BE2C (cell line): ENCODE measurements at regions not wholly inside any gene's neighbourhood (a gene's known extent, or its start where the extent isn't known, plus 50 kb on each side); places are given as distances from the start of the nearest gene placed in this dataset.

Experiments used
- DNase-seq: peaks from one replicate; pipeline ENCODE4 v3.0.0-alpha.2; 2020
- H3K27me3 ChIP-seq: fragments of 250-450 bp; sonication (Bioruptor Pico); 2 replicates; pipeline ENCODE4 v1.5.1; 2020; ENCODE audit warnings: mild to moderate bottlenecking
- H3K36me3 ChIP-seq: fragments of 250-450 bp; sonication (Bioruptor Pico); 2 replicates; pipeline ENCODE4 v1.5.1; 2020; ENCODE audit warnings: mild to moderate bottlenecking
- H3K4me1 ChIP-seq: fragments of 250-450 bp; sonication (Bioruptor Pico); 2 replicates; pipeline ENCODE4 v1.5.1; 2020
- H3K4me3 ChIP-seq: 2 replicates; pipeline ENCODE4 v1.5.1; 2011; ENCODE audit warnings: low read depth, low read length
- H3K9me3 ChIP-seq: fragments of 250-450 bp; sonication (Bioruptor Pico); 2 replicates; pipeline ENCODE4 v1.5.1; 2020
- CTCF ChIP-seq: IDR thresholded peaks from 2 replicates; pipeline ENCODE4 v1.5.1; 2012; ENCODE audit warnings: mild to moderate bottlenecking, low read depth, low read length

- no peak for TF ChIP-seq CTCF
- no peaks in the 10 kb centered on the region for H3K36me3 ChIP-seq
- no peaks in the 10 kb centered on the region for H3K9me3 ChIP-seq
- H3K27me3 ChIP-seq: peaks cover 7% of the 10 kb centered on the region
- H3K4me1 ChIP-seq: no peaks in the 10 kb centered on the region
- no peak overlapping the region for H3K4me3 ChIP-seq
- DNase-seq: peak; percentile 15
Measured at GRCh38 chr3:14598143-14598569, 53.4 kb upstream of the CCDC174 start.

GRCh38 chr3:14599488-14599887 is 52.1 kb upstream of the CCDC174 start:
- no peak overlapping the region for H3K4me3 ChIP-seq
- DNase-seq: no peak
- peaks cover 7% of the 10 kb centered on the region for H3K27me3 ChIP-seq
- no peaks in the 10 kb centered on the region for H3K36me3 ChIP-seq
- no peak for TF ChIP-seq CTCF
- H3K4me1 ChIP-seq: no peaks in the 10 kb centered on the region
- no peaks in the 10 kb centered on the region for H3K9me3 ChIP-seq

GRCh38 chr3:14600075-14600474 is 51.5 kb upstream of the CCDC174 start:
- Histone ChIP-seq H3K9me3 (no peaks in the 10 kb centered on the region), H3K4me3 (no peak overlapping the region), H3K36me3 (no peaks in the 10 kb centered on the region), H3K27me3 (peaks cover 7% of the 10 kb centered on the region), H3K4me1 (no peaks in the 10 kb centered on the region)
- TF ChIP-seq CTCF: no peak
- DNase-seq: no peak

- no peaks in the 10 kb centered on the region for H3K9me3 ChIP-seq
- H3K4me3 ChIP-seq: no peak overlapping the region
- no peaks in the 10 kb centered on the region for H3K36me3 ChIP-seq
- no peaks in the 10 kb centered on the region for H3K4me1 ChIP-seq
- no peak for TF ChIP-seq CTCF
- peaks cover 7% of the 10 kb centered on the region for H3K27me3 ChIP-seq
- no peak for DNase-seq
Measured at GRCh38 chr3:14600856-14601610, 50.5 kb upstream of the CCDC174 start.

- Histone ChIP-seq H3K36me3 (no peaks in the 10 kb centered on the region), H3K4me1 (no peaks in the 10 kb centered on the region), H3K4me3 (no peak overlapping the region), H3K27me3 (peaks cover 7% of the 10 kb centered on the region), H3K9me3 (no peaks in the 10 kb centered on the region)
- no peak for DNase-seq
- TF ChIP-seq CTCF: no peak
Measured at GRCh38 chr3:14601692-14602005, 49.9 kb upstream of the CCDC174 start.
